PC-9 (cell line): ENCODE measurements at regions not wholly inside any gene's neighbourhood (a gene's known extent, or its start where the extent isn't known, plus 50 kb on each side); places are given as distances from the start of the nearest gene placed in this dataset.

Experiments used
- BruUV-seq: library from RNA; stranded (reverse); fragments of 400-500 nt; replicated peaks from 2 replicates; lab custom pipeline; 2021; lab: Mats Ljungman, UMichigan
- CTCF ChIA-PET: fragments of 300-600 bp; sonication (Branson Sonifier 250); formaldehyde crosslinking; loops from one replicate; lab custom pipeline; 2022; ENCODE audit warnings: antibody characterized with exemption; lab: Charles Lee
- POLR2A ChIA-PET: fragments of 300-600 bp; sonication (Branson Sonifier 250); formaldehyde crosslinking; loops from one replicate; lab custom pipeline; 2022; ENCODE audit warnings: antibody characterized with exemption; ENCODE audit not compliant: unreplicated experiment; lab: Charles Lee
- DNase-seq, 2 experiments: peaks; one replicate each; pipeline versions ENCODE4 v3.0.0 to v3.0.0-alpha.2; 2015 to 2022; ENCODE audit warnings: mixed read lengths in 1 of 2
- H2AFZ ChIP-seq: fragments of 200-600 bp; sonication (generic); 2 replicates; pipeline ENCODE4 v1.8.1; 2017; ENCODE audit warnings: antibody characterized with exemption
- H3F3A ChIP-seq: fragments of 200-600 bp; sonication (generic); 2 replicates; pipeline ENCODE4 v1.8.1; 2017; ENCODE audit warnings: antibody characterized with exemption, mild to moderate bottlenecking, low read depth; ENCODE audit not compliant: insufficient read depth
- H3K27ac ChIP-seq: fragments of 200-600 bp; sonication (generic); 2 replicates; pipeline ENCODE4 v1.6.1; 2016; ENCODE audit warnings: mixed run types
- H3K27me3 ChIP-seq: fragments of 200-600 bp; sonication (generic); 2 replicates; pipeline ENCODE4 v1.6.1; 2016; ENCODE audit warnings: low read depth, mixed run types; ENCODE audit not compliant: insufficient read depth
- H3K36me3 ChIP-seq: fragments of 200-600 bp; sonication (generic); 2 replicates; pipeline ENCODE4 v1.6.1; 2016; ENCODE audit warnings: low read depth, mixed run types
- H3K4me1 ChIP-seq: fragments of 200-600 bp; sonication (generic); replicated peaks from 2 replicates; pipeline ENCODE4 v1.6.1; 2016; ENCODE audit warnings: mixed run types; ENCODE audit not compliant: insufficient read depth
- H3K4me2 ChIP-seq: fragments of 200-600 bp; sonication (generic); 2 replicates; pipeline ENCODE4 v1.6.1; 2017; ENCODE audit warnings: mixed run types
- H3K4me3 ChIP-seq: fragments of 200-600 bp; sonication (generic); 2 replicates; pipeline ENCODE4 v1.6.1; 2016; ENCODE audit warnings: mixed run types
- H3K79me2 ChIP-seq: fragments of 200-600 bp; sonication (generic); 2 replicates; pipeline ENCODE4 v1.6.1; 2017; ENCODE audit warnings: low read depth, mixed run types
- H3K9me2 ChIP-seq: fragments of 200-600 bp; sonication (generic); 2 replicates; pipeline ENCODE4 v1.8.1; 2017; ENCODE audit warnings: mild to moderate bottlenecking; ENCODE audit not compliant: insufficient read depth
- H3K9me3 ChIP-seq: fragments of 200-600 bp; sonication (generic); 2 replicates; pipeline ENCODE4 v1.8.1; 2016; ENCODE audit warnings: low read depth; ENCODE audit not compliant: insufficient read depth
- H4K20me1 ChIP-seq: fragments of 200-600 bp; sonication (generic); 2 replicates; pipeline ENCODE4 v1.8.1; 2017; ENCODE audit not compliant: insufficient read depth
- EZH2 ChIP-seq: fragments of 200-600 bp; sonication (generic); IDR thresholded peaks from 2 replicates; pipeline ENCODE4 v1.8.0; 2017; ENCODE audit warnings: antibody characterized with exemption, low read depth
- intact Hi-C: fragments of 100-400 bp; cut with micrococcal nuclease; formaldehyde crosslinking; loops from one replicate; pipeline ENCODE4 v1.10.0; 2022; ENCODE audit not compliant: unreplicated experiment
- TF ChIP-seq, protein P1 (sequence below): fragments of 200-600 bp; sonication (generic); conservative IDR thresholded peaks from 2 replicates; pipeline ENCODE4 v1.6.1; 2017; ENCODE audit warnings: mixed run types, antibody characterized with exemption, mild to moderate bottlenecking, moderate library complexity

DNA sequence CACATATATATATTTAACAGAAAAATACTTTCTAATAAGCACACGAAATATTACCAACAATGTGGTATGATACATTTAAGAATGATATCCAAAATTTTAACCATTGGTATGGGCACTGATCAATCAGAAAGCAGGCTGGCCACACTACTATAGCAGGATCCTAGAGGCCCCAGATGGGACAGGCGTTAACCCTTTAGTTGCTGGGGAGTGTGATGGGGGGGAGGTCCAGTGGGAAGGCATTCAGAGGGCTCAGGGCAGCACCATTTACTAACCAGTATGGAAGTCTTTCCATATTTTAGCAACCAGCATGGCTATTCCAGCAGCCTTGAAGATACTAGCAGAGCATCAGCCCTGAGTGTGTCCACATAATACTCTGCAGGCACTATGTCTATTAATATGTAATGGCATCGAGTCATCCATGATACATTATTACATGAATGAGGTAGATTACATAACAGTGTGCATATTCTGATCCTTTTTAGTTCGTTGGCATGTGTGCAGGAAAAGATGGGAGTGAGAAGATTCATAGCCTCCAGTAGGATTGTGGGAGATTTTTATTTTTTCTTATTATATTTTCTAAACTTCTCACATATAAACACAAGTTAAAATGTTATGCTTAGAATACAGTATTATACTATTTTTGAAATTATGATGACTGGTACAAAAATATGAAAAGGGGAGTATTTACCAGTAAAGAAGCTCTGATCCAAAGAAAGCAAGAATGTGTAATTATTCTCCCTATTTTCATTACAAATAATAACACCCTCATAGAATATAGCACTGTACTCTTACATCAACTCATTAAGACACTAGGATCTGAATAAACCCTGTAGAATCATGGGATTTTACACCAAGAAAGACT lies 78.9 kb downstream of the FAM217A start:
- intact Hi-C loops = no loop called here

DNA sequence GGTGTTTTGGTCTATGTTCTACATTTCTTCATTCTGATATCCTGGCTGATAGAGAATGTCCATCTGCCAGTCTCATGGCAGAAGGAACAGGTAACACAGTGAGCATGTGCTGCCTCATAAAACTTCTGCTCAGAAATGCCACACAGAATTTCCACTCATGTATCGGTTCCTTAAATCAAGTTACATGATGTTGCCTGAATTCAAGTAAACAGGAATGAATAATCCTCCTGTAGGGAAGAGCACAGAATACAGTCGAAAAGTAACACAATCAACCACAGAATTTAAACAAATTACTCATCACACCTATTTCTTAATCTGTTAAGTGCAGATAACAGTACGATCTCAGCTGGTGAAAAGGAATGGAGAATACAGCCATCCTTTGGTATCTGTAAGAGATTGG lies 74.7 kb downstream of the FAM217A start:
- Histone ChIP-seq H3F3A (no peaks in the 10 kb centered on the region), H3K79me2 (peaks cover 13% of the 10 kb centered on the region; the same call in 1 of the 2 replicates), H3K4me1 (peaks cover 5% of the 10 kb centered on the region), H3K27ac (no peak overlapping the region), H4K20me1 (no peaks in the 10 kb centered on the region), H3K36me3 (no peaks in the 10 kb centered on the region), H3K9me2 (no peaks in the 10 kb centered on the region), H3K9me3 (no peaks in the 10 kb centered on the region), H3K4me3 (no peak overlapping the region), H3K27me3 (no peaks in the 10 kb centered on the region), H3K4me2 (no peak overlapping the region), H2AFZ (no peak overlapping the region)
- no peak for DNase-seq
- TF ChIP-seq EZH2 = no peak
- TF ChIP-seq, protein P1, sequence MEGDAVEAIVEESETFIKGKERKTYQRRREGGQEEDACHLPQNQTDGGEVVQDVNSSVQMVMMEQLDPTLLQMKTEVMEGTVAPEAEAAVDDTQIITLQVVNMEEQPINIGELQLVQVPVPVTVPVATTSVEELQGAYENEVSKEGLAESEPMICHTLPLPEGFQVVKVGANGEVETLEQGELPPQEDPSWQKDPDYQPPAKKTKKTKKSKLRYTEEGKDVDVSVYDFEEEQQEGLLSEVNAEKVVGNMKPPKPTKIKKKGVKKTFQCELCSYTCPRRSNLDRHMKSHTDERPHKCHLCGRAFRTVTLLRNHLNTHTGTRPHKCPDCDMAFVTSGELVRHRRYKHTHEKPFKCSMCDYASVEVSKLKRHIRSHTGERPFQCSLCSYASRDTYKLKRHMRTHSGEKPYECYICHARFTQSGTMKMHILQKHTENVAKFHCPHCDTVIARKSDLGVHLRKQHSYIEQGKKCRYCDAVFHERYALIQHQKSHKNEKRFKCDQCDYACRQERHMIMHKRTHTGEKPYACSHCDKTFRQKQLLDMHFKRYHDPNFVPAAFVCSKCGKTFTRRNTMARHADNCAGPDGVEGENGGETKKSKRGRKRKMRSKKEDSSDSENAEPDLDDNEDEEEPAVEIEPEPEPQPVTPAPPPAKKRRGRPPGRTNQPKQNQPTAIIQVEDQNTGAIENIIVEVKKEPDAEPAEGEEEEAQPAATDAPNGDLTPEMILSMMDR = no peak
- intact Hi-C loops = no loop called here
- BruUV-seq = no TSS peak
- CTCF ChIA-PET = no interaction called here
- POLR2A ChIA-PET = no interaction called here

More for the DNA sequence above, 78.9 kb downstream of the FAM217A start:
- H3K79me2 ChIP-seq = no peaks in the 10 kb centered on the region
- H3K9me3 ChIP-seq = no peaks in the 10 kb centered on the region
- no peaks in the 10 kb centered on the region for H4K20me1 ChIP-seq
- no peak overlapping the region for H2AFZ ChIP-seq
- no peaks in the 10 kb centered on the region for H3K27me3 ChIP-seq
- ChIA-PET POLR2A (no interaction called here), CTCF (interaction anchor here (1.2 kb wide), 1 partner anchor 20 kb away, joined by 3 read pairs; no protein-coding TSS in a partner anchor)
- no peak overlapping the region for H3K4me2 ChIP-seq
- H3K4me1 ChIP-seq = no peaks in the 10 kb centered on the region
- TF ChIP-seq, protein P1 = no peak
- no peak for TF ChIP-seq EZH2
- no peaks in the 10 kb centered on the region for H3K36me3 ChIP-seq
- no peaks in the 10 kb centered on the region for H3K9me2 ChIP-seq
- no peak overlapping the region for H3K4me3 ChIP-seq
- no peaks in the 10 kb centered on the region for H3F3A ChIP-seq
- DNase-seq = no peak
- BruUV-seq = no TSS peak
- no peak overlapping the region for H3K27ac ChIP-seq

GRCh38 chr6:4008324-4009047 lies 70.5 kb downstream of the FAM217A start:
- peak overlapping the region; percentile 54 for H3K27ac ChIP-seq
- H3F3A ChIP-seq = no peaks in the 10 kb centered on the region; the same call in 1 of the 2 replicates
- no peak for TF ChIP-seq EZH2
- TF ChIP-seq, protein P1 = peak; percentile 70
- H2AFZ ChIP-seq = no peak overlapping the region
- peaks cover 34% of the 10 kb centered on the region for H3K79me2 ChIP-seq
- H3K27me3 ChIP-seq = no peaks in the 10 kb centered on the region
- ChIA-PET CTCF (interaction anchor here (0.7 to 1.3 kb wide), 2 partner anchors 30 to 259 kb away, joined by 3 to 5 read pairs; no protein-coding TSS in a partner anchor), POLR2A (interaction anchor here (0.5 to 0.7 kb wide), 3 partner anchors 9 to 1009 kb away, joined by 3 to 16 read pairs (median 4); no protein-coding TSS in a partner anchor)
- H3K4me3 ChIP-seq = no peak overlapping the region
- intact Hi-C loops = loop anchor here (1.0 to 5.0 kb wide), 3 partner anchors 160 to 731 kb away; partner anchors contain the start of gene FAM50B
- BruUV-seq = no TSS peak
- H3K9me2 ChIP-seq = no peaks in the 10 kb centered on the region
- H4K20me1 ChIP-seq = no peaks in the 10 kb centered on the region
- H3K36me3 ChIP-seq = no peaks in the 10 kb centered on the region
- DNase-seq = peak in 1 of 2 experiments; percentile 75
- no peaks in the 10 kb centered on the region for H3K9me3 ChIP-seq
- peaks cover 5% of the 10 kb centered on the region for H3K4me1 ChIP-seq
- H3K4me2 ChIP-seq = peak overlapping the region; percentile 38
